HepG2 (cell line): ENCODE measurements at regions not wholly inside any gene's neighbourhood (a gene's known extent, or its start where the extent isn't known, plus 50 kb on each side); places are given as distances from the start of the nearest gene placed in this dataset.

ENCODE experiments used
- ATAC-seq: fragments of 200-7000 bp; cut with Tn5 transposase; 3 replicates; pipeline ENCODE4 v1.9.1; 2020; ENCODE audit warnings: mild to moderate bottlenecking, moderate library complexity
- BruUV-seq: library from RNA; stranded (reverse); fragments of 400-500 nt; replicated peaks from 2 replicates; lab custom pipeline; 2021; lab: Mats Ljungman, UMichigan
- CTCF ChIA-PET: fragments of 300-600 bp; formaldehyde crosslinking; extraction: SDS; loops from one replicate; lab custom pipeline; 2021; ENCODE audit warnings: low total read pairs, inconsistent platforms, low intra/inter-chr PET ratio; lab: Yijun Ruan, JAX
- POLR2A ChIA-PET: fragments of 350-600 bp; sonication (Branson Sonifier 250); formaldehyde crosslinking; loops from one replicate; lab custom pipeline; 2020; ENCODE audit warnings: antibody characterized with exemption, inconsistent platforms; lab: Yijun Ruan, JAX
- DNase-seq: peaks from one replicate; pipeline ENCODE4 v3.0.0-alpha.2; 2015; ENCODE audit warnings: low spot score
- FAIRE-seq: peaks from 3 replicates; lab custom pipeline; 2011; peaks lifted over from hg19 to GRCh38; lab: Jason Lieb, UNC
- H2AFZ ChIP-seq: one replicate; pipeline ENCODE4 v1.6.1; 2011; ENCODE audit warnings: low read length, inconsistent platforms
- H3K27ac ChIP-seq: fragments of 300-600 bp; 3 replicates; pipeline ENCODE4 v1.8.0; 2011; ENCODE audit warnings: mixed run types, mild to moderate bottlenecking, mixed read lengths, low read length, inconsistent platforms; ENCODE audit not compliant: insufficient read depth; ENCODE audit errors: extremely low read length
- H3K27me3 ChIP-seq, 2 experiments: fragments of 200-600 bp in 1 of 2; 2 replicates in 1 of 2; 3 replicates in 1 of 2; pipeline versions ENCODE4 v1.6.0 to v1.8.0; 2011; ENCODE audit warnings: low read length in 2 of 2, mild to moderate bottlenecking in 2 of 2, moderate library complexity in 2 of 2, inconsistent platforms in 1 of 2; ENCODE audit not compliant: insufficient read depth in 2 of 2, control insufficient read depth in 1 of 2
- H3K36me3 ChIP-seq, 2 experiments: fragments of 200-600 bp in 1 of 2; replicated peaks in 1 of 2; 2 replicates in 1 of 2; 3 replicates in 1 of 2; pipeline versions ENCODE4 v1.5.1 to v1.8.0; 2011; ENCODE audit warnings: low read length in 2 of 2, inconsistent platforms in 1 of 2; ENCODE audit not compliant: insufficient read depth in 2 of 2, control insufficient read depth in 1 of 2
- H3K4me1 ChIP-seq: 2 replicates; pipeline ENCODE4 v1.5.1; 2012; ENCODE audit warnings: low read length, inconsistent platforms; ENCODE audit not compliant: insufficient read depth
- H3K4me2 ChIP-seq: 2 replicates; pipeline ENCODE4 v1.6.0; 2011; ENCODE audit warnings: low read depth, low read length, inconsistent platforms
- H3K4me3 ChIP-seq, 3 experiments: fragments of 200-600 bp in 1 of 3; sonication (generic), shearing (Covaris generic) in 1 of 3; replicated peaks in 1 of 3; 2 replicates each; pipeline ENCODE4 v1.5.1; 2011 to 2016; ENCODE audit warnings: low read length in 3 of 3, inconsistent platforms in 2 of 3, low read depth in 2 of 3, mild to moderate bottlenecking in 2 of 3, control low read depth in 1 of 3, mixed read lengths in 1 of 3; ENCODE audit not compliant: insufficient read depth in 1 of 3
- H3K79me2 ChIP-seq: one replicate; pipeline ENCODE4 v1.6.1; 2011; ENCODE audit warnings: low read length, inconsistent platforms; ENCODE audit not compliant: insufficient read depth
- H3K9ac ChIP-seq: 2 replicates; pipeline ENCODE4 v1.6.0; 2011; ENCODE audit warnings: mild to moderate bottlenecking, low read depth, low read length, inconsistent platforms; ENCODE audit not compliant: insufficient read depth
- H3K9me3 ChIP-seq: 2 replicates; pipeline ENCODE4 v1.5.1; 2012; ENCODE audit warnings: mild to moderate bottlenecking, low read length
- H4K20me1 ChIP-seq: 2 replicates; pipeline ENCODE4 v1.6.0; 2011; ENCODE audit warnings: inconsistent platforms, mild to moderate bottlenecking, low read length, moderate library complexity; ENCODE audit not compliant: insufficient read depth
- ATAD3A ChIP-seq: sonication (generic); formaldehyde crosslinking; IDR thresholded peaks from 2 replicates; pipeline ENCODE4 v1.4.0; 2020; ENCODE audit warnings: missing genetic modification reagents
- GTF3A ChIP-seq: sonication (generic); formaldehyde crosslinking; conservative IDR thresholded peaks from 2 replicates; pipeline ENCODE4 v1.4.0; 2020; ENCODE audit warnings: mild to moderate bottlenecking, missing genetic modification reagents
- HMG20B ChIP-seq: conservative IDR thresholded peaks from 2 replicates; pipeline ENCODE4 v1.6.1; 2016; ENCODE audit warnings: missing genetic modification reagents, missing compliant biosample characterization
- KLF9 ChIP-seq: IDR thresholded peaks from 2 replicates; pipeline ENCODE4 v1.6.1; 2016; ENCODE audit warnings: low read depth
- MNT ChIP-seq: fragments of 450-650 bp; IDR thresholded peaks from 2 replicates; pipeline ENCODE4 v1.6.1; 2016
- PRDM4 ChIP-seq: sonication (generic); formaldehyde crosslinking; IDR thresholded peaks from 2 replicates; pipeline ENCODE4 v1.9.0; 2021; ENCODE audit warnings: missing genetic modification reagents, borderline replicate concordance
- STAG1 ChIP-seq: sonication (generic); formaldehyde crosslinking; IDR thresholded peaks from 2 replicates; pipeline ENCODE4 v1.4.0; 2020; ENCODE audit warnings: missing genetic modification reagents
- TARDBP ChIP-seq: sonication (generic); formaldehyde crosslinking; IDR thresholded peaks from 2 replicates; pipeline ENCODE4 v1.8.0; 2022; ENCODE audit warnings: mild to moderate bottlenecking, missing genetic modification reagents
- ZNF124 ChIP-seq: sonication (generic); formaldehyde crosslinking; IDR thresholded peaks from 2 replicates; pipeline ENCODE4 v1.4.0; 2020; ENCODE audit warnings: missing genetic modification reagents
- ZNF326 ChIP-seq: sonication (generic); formaldehyde crosslinking; IDR thresholded peaks from 2 replicates; pipeline ENCODE4 v1.4.0; 2020; ENCODE audit warnings: missing genetic modification reagents, borderline replicate concordance
- ZNF569 ChIP-seq: sonication (generic); formaldehyde crosslinking; IDR thresholded peaks from 2 replicates; pipeline ENCODE4 v1.5.0; 2020; ENCODE audit warnings: mild to moderate bottlenecking, missing genetic modification reagents, moderate library complexity, borderline replicate concordance
- ZNF652 ChIP-seq: IDR thresholded peaks from 2 replicates; pipeline ENCODE4 v1.6.1; 2016; ENCODE audit warnings: low read depth, borderline replicate concordance
- ZNF891 ChIP-seq: sonication (generic); formaldehyde crosslinking; IDR thresholded peaks from 2 replicates; pipeline ENCODE4 v1.5.0; 2020; ENCODE audit warnings: mild to moderate bottlenecking, missing genetic modification reagents
- WGBS: methylation state at CpG from one replicate; pipeline ENCODE4 v1.1.6; 2017; ENCODE audit warnings: low lambda C conversion rate; 5-methylcytosine and 5-hydroxymethylcytosine counted together
- in situ Hi-C: cut with HindIII; loops from 2 replicates; pipeline ENCODE4 v1.10.0; 2017; ENCODE audit warnings: low pct_unique_long_range_greater_than_20kb; ENCODE audit not compliant: extremely low pct_ligation_motif_present
- intact Hi-C: fragments of 100-400 bp; cut with micrococcal nuclease; formaldehyde crosslinking; loops from one replicate; pipeline ENCODE4 v1.10.0; 2022; ENCODE audit not compliant: unreplicated experiment
- TF ChIP-seq, protein P1 (sequence below): sonication (generic); formaldehyde crosslinking; IDR thresholded peaks from 2 replicates; pipeline ENCODE4 v1.4.0; 2020; ENCODE audit warnings: missing genetic modification reagents, borderline replicate concordance
- TF ChIP-seq, protein P2 (sequence below): IDR thresholded peaks from 2 replicates; pipeline ENCODE4 v1.4.0; 2020; ENCODE audit warnings: mild to moderate bottlenecking, missing genetic modification reagents

- TF ChIP-seq, protein P1, sequence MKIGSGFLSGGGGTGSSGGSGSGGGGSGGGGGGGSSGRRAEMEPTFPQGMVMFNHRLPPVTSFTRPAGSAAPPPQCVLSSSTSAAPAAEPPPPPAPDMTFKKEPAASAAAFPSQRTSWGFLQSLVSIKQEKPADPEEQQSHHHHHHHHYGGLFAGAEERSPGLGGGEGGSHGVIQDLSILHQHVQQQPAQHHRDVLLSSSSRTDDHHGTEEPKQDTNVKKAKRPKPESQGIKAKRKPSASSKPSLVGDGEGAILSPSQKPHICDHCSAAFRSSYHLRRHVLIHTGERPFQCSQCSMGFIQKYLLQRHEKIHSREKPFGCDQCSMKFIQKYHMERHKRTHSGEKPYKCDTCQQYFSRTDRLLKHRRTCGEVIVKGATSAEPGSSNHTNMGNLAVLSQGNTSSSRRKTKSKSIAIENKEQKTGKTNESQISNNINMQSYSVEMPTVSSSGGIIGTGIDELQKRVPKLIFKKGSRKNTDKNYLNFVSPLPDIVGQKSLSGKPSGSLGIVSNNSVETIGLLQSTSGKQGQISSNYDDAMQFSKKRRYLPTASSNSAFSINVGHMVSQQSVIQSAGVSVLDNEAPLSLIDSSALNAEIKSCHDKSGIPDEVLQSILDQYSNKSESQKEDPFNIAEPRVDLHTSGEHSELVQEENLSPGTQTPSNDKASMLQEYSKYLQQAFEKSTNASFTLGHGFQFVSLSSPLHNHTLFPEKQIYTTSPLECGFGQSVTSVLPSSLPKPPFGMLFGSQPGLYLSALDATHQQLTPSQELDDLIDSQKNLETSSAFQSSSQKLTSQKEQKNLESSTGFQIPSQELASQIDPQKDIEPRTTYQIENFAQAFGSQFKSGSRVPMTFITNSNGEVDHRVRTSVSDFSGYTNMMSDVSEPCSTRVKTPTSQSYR (CRISPR knock-in tag) = no peak
- TF ChIP-seq STAG1 (no peak), HMG20B (no peak), ATAD3A (CRISPR knock-in tag) (no peak), KLF9 (CRISPR knock-in tag) (no peak), TARDBP (CRISPR knock-in tag) (no peak)
Measured at GRCh38 chr1:38697387-38697786, 162.2 kb downstream of the RRAGC start (continued).

DNA sequence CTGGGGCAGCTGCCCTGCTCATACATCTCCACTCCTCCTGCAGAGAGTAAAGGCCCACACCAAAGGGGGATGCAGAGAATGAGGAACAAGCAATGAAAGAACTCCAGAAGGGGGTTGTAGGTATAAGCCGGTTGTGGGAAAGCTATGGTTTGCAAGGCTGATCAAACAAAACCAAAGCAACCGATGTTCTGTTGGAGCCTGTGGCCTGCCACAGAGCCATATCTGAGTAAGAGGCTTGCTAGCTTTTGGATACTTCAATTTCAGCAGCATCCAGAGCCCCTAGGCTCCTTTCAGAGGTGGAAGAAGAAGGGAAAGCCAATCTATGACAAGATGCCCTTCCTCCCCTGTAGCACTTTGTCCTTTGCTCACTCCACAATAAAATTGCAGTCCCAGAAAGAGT, 163.2 kb downstream of the RRAGC start:
- Histone ChIP-seq H3K4me3 (no peak overlapping the region), H3K9me3 (no peaks in the 10 kb centered on the region), H3K79me2 (no peaks in the 10 kb centered on the region), H3K27me3 (no peaks in the 10 kb centered on the region; a peak in 1 of 5 replicates), H2AFZ (no peak overlapping the region), H3K9ac (no peak overlapping the region), H3K36me3 (no peaks in the 10 kb centered on the region), H3K4me1 (no peaks in the 10 kb centered on the region), H4K20me1 (no peaks in the 10 kb centered on the region), H3K27ac (no peak overlapping the region), H3K4me2 (no peak overlapping the region)
- FAIRE-seq (no peak), ATAC-seq (no peak), DNase-seq (no peak)
- intact Hi-C loops (no loop called here), in situ Hi-C loops (no loop called here)
- ChIA-PET POLR2A (no interaction called here), CTCF (no interaction called here)
- WGBS = 35% methylated on average over 2 of the region's 2 CpGs
- no TSS peak for BruUV-seq
- TF ChIP-seq ZNF891 (CRISPR knock-in tag) (no peak), GTF3A (CRISPR knock-in tag) (no peak), ZNF124 (CRISPR knock-in tag) (no peak), ZNF652 (CRISPR knock-in tag) (no peak), ZNF569 (CRISPR knock-in tag) (no peak), ZNF326 (CRISPR knock-in tag) (no peak), MNT (no peak), PRDM4 (CRISPR knock-in tag) (no peak)
- TF ChIP-seq, protein P2, sequence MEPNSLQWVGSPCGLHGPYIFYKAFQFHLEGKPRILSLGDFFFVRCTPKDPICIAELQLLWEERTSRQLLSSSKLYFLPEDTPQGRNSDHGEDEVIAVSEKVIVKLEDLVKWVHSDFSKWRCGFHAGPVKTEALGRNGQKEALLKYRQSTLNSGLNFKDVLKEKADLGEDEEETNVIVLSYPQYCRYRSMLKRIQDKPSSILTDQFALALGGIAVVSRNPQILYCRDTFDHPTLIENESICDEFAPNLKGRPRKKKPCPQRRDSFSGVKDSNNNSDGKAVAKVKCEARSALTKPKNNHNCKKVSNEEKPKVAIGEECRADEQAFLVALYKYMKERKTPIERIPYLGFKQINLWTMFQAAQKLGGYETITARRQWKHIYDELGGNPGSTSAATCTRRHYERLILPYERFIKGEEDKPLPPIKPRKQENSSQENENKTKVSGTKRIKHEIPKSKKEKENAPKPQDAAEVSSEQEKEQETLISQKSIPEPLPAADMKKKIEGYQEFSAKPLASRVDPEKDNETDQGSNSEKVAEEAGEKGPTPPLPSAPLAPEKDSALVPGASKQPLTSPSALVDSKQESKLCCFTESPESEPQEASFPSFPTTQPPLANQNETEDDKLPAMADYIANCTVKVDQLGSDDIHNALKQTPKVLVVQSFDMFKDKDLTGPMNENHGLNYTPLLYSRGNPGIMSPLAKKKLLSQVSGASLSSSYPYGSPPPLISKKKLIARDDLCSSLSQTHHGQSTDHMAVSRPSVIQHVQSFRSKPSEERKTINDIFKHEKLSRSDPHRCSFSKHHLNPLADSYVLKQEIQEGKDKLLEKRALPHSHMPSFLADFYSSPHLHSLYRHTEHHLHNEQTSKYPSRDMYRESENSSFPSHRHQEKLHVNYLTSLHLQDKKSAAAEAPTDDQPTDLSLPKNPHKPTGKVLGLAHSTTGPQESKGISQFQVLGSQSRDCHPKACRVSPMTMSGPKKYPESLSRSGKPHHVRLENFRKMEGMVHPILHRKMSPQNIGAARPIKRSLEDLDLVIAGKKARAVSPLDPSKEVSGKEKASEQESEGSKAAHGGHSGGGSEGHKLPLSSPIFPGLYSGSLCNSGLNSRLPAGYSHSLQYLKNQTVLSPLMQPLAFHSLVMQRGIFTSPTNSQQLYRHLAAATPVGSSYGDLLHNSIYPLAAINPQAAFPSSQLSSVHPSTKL (CRISPR knock-in tag) = no peak
